Left lung (tissue), 4 donors: ENCODE measurements at regions not wholly inside any gene's neighbourhood (a gene's known extent, or its start where the extent isn't known, plus 50 kb on each side); places are given as distances from the start of the nearest gene placed in this dataset.

ENCODE experiments used
- ATAC-seq: fragments of 200-7000 bp; cut with Tn5 transposase; one replicate; pipeline ENCODE4 v1.9.1; 2020; ENCODE audit warnings: moderate library complexity
- DNase-seq, 4 donors: peaks; one replicate each; pipeline ENCODE4 v3.0.0-alpha.2; 2013 to 2020
- H3K27ac ChIP-seq, 2 donors: fragments of 200-600 bp; sonication (generic) in 1 of 2; one replicate each; pipeline versions ENCODE4 v1.5.0 to v1.8.0; 2020 to 2021
- H3K27me3 ChIP-seq, 2 donors: fragments of 200-600 bp; sonication (generic) in 1 of 2; one replicate each; pipeline versions ENCODE4 v1.5.0 to v1.8.0; 2020 to 2021
- H3K36me3 ChIP-seq, 2 donors: fragments of 200-600 bp; sonication (generic) in 1 of 2; one replicate each; pipeline versions ENCODE4 v1.5.0 to v1.8.0; 2020 to 2021
- H3K4me1 ChIP-seq, 2 donors: fragments of 200-600 bp; one replicate each; pipeline ENCODE4 v1.8.0; 2021
- H3K4me3 ChIP-seq, 2 donors: fragments of 200-600 bp; sonication (generic) in 1 of 2; one replicate each; pipeline versions ENCODE4 v1.5.0 to v1.8.0; 2020 to 2021; ENCODE audit warnings: mild to moderate bottlenecking in 1 of 2
- H3K9me3 ChIP-seq, 2 donors: fragments of 200-600 bp; sonication (generic) in 1 of 2; one replicate each; pipeline versions ENCODE4 v1.5.0 to v1.8.0; 2020 to 2021
- intact Hi-C, 2 donors: fragments of 100-400 bp; cut with DNase I; formaldehyde crosslinking; loops; one replicate each; pipeline versions ENCODE4 v1.11.2 to v1.14.2; 2022
- TF ChIP-seq, protein P1 (sequence below), 2 donors: fragments of 200-600 bp; sonication (generic) in 1 of 2; IDR thresholded peaks; one replicate each; pipeline versions ENCODE4 v1.5.0 to v1.8.0; 2021; ENCODE audit warnings: antibody characterized with exemption in 2 of 2
- donor health status: DM: no; HTN: yes; CAD: no.
- donor health status: DM: no; HTN: no; CAD: no.

DNA sequence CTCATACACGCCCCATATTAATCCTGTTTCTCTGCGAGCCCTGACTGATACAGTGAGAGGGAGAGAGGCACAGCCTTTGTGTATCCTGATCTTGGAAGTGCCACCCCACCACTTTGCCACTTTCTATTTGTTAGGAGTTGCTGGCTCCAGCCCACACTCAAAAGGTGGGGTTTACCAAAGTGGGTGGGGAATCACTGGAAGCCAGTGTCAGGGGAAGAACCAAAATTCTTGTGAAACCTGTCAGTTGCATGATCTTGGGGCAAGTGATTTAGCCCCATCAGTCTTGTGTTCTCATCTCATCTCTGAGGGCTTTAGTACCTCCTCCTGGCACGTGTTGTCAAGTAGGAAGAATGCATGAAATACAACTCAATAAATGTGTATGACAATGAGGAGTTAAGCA lies 119.5 kb downstream of the SOX9 start:
- TF ChIP-seq, protein P1, sequence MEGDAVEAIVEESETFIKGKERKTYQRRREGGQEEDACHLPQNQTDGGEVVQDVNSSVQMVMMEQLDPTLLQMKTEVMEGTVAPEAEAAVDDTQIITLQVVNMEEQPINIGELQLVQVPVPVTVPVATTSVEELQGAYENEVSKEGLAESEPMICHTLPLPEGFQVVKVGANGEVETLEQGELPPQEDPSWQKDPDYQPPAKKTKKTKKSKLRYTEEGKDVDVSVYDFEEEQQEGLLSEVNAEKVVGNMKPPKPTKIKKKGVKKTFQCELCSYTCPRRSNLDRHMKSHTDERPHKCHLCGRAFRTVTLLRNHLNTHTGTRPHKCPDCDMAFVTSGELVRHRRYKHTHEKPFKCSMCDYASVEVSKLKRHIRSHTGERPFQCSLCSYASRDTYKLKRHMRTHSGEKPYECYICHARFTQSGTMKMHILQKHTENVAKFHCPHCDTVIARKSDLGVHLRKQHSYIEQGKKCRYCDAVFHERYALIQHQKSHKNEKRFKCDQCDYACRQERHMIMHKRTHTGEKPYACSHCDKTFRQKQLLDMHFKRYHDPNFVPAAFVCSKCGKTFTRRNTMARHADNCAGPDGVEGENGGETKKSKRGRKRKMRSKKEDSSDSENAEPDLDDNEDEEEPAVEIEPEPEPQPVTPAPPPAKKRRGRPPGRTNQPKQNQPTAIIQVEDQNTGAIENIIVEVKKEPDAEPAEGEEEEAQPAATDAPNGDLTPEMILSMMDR (IDR thresholded peaks at IDR 0.05), result no peak
- intact Hi-C loops, result no loop called here
- ATAC-seq, result no peak
- no peaks in the 10 kb centered on the region for H3K4me1 ChIP-seq
- H3K4me3 ChIP-seq, result no peak overlapping the region
- H3K27ac ChIP-seq, result no peak overlapping the region
- peaks cover 0 to 10% of the 10 kb centered on the region in 2 donors for H3K9me3 ChIP-seq
- DNase-seq, result no peak
- H3K36me3 ChIP-seq, result no peaks in the 10 kb centered on the region
- peaks cover 0 to 9% of the 10 kb centered on the region in 2 donors for H3K27me3 ChIP-seq

DNA sequence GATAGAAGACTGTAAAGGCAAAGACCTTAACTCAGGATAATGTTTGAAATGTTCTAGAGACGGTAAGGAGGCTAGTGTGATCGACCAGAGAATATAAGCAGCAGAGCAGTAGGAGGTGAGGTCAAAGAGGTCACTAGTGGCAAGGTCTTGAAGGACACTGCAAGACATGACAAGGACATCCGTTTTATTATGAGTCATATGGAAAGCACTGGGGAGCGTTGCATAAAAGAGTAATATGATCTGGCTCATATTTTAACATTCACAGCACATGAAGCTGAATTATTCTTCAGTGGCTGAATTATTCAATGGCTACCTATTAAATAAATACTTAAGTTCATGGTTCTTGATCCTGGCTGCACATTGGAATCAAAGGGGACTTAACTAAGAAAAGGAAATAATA lies 123.7 kb downstream of the SOX9 start:
- intact Hi-C loops, result no loop called here
- Histone ChIP-seq H3K4me3 (no peak overlapping the region), H3K27ac (no peak overlapping the region), H3K27me3 (no peaks in the 10 kb centered on the region), H3K36me3 (no peaks in the 10 kb centered on the region), H3K4me1 (no peaks in the 10 kb centered on the region), H3K9me3 (peaks cover 0 to 10% of the 10 kb centered on the region in 2 donors)
- DNase-seq (no peak), ATAC-seq (no peak)
- TF ChIP-seq, protein P1 (IDR thresholded peaks at IDR 0.05), result no peak

DNA sequence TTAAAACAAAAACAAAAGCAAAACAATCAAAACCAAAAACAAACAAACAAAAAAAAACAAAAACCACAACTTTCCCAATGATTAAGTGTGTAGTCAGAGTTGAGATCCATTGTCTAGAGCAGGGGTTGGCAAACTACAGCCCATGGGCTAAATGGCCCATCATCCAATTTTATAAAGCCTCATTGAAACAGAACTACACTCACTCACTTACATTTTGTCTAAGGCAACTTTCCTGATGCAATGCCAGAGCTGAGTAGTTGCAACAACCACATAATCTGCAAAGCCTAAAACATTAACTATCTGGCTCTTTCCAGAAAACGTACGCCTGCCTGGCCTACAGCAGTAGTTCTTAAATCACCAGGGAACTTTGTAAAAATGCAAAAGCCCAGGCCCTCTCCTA lies 124.1 kb downstream of the SOX9 start:
- Histone ChIP-seq H3K4me1 (no peaks in the 10 kb centered on the region), H3K36me3 (no peaks in the 10 kb centered on the region), H3K9me3 (peaks cover 0 to 10% of the 10 kb centered on the region in 2 donors), H3K27me3 (no peaks in the 10 kb centered on the region), H3K27ac (no peak overlapping the region), H3K4me3 (no peak overlapping the region)
- intact Hi-C loops, result no loop called here
- TF ChIP-seq, protein P1 (IDR thresholded peaks at IDR 0.05), result no peak
- ATAC-seq (no peak), DNase-seq (no peak)

DNA sequence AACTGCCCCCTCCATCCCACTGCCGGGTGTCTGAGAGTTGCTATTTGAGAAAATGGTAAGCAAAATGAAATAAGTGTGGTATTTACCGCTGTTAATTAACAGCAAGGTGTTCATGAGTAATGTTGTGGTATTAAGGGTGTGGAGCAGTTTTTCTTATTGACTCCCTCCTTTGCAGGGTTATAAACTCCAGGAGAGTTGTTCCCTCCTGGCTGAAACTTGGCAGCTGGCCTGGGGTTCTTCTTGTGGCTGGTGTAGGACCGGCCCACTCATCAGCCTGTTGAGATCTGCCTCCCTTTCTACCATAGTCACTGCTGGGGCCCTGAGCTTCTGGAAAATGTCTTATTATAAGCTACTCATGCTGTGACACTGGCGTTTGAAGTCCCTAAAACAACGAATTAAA lies 128.6 kb downstream of the SOX9 start:
- DNase-seq (no peak), ATAC-seq (no peak)
- TF ChIP-seq, protein P1 (IDR thresholded peaks at IDR 0.05), result no peak
- H3K27me3 ChIP-seq, result no peaks in the 10 kb centered on the region
- intact Hi-C loops, result no loop called here
- H3K27ac ChIP-seq, result no peak overlapping the region
- peaks cover 0 to 2% of the 10 kb centered on the region in 2 donors for H3K9me3 ChIP-seq
- no peak overlapping the region for H3K4me3 ChIP-seq
- H3K4me1 ChIP-seq, result no peaks in the 10 kb centered on the region
- no peaks in the 10 kb centered on the region for H3K36me3 ChIP-seq

DNA sequence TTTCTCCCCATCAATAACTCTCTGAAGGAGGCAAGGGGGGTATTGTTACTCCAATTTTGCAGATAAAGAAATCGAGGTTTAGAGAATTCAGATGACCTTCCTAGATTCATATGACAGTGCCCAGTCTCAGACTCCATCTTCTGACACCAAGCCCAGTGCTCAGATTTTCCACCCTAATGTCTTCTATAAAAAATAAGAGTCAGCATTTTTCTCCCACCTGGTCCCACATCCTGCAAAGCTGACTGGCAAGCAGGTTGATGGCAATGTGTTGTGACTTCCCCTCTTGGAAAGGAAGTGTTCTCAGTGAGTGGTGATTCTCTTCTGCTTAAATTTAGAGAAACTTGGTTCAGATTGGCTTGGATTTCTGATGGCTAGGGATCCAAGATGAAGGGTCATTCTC lies 129.4 kb downstream of the SOX9 start:
- ATAC-seq (no peak), DNase-seq (no peak)
- Histone ChIP-seq H3K27ac (no peak overlapping the region), H3K4me1 (no peaks in the 10 kb centered on the region), H3K36me3 (no peaks in the 10 kb centered on the region), H3K4me3 (no peak overlapping the region), H3K9me3 (no peaks in the 10 kb centered on the region), H3K27me3 (no peaks in the 10 kb centered on the region)
- TF ChIP-seq, protein P1 (IDR thresholded peaks at IDR 0.05), result no peak
- intact Hi-C loops, result no loop called here
